ENCODE measurements at regions not wholly inside any gene's neighbourhood (a gene's known extent, or its start where the extent isn't known, plus 50 kb on each side); places are given as distances from the start of the nearest gene placed in this dataset.

DNA sequence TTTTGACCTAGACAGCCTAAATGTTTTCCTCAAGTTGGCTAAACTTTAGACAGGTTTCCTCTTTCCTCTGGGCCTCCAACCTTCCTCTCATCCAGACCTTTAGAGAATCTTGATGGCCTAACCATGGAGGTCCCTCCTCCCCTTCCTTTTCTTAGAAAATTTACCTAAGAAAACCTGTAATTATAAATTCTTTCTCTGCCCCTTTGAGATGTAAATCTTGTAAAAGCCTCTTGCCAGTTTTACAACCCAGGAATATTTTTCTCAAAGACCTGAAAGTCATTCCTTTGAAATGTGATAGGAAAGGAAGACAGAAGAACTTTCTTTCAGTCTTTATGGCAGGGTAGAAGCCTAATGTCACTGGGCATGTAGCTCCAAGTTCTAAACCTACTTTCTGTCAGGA is 1752.6 kb upstream of the C9orf72 start:
- CTCF ChIA-PET = no interaction called here
- TF ChIP-seq, protein P1, sequence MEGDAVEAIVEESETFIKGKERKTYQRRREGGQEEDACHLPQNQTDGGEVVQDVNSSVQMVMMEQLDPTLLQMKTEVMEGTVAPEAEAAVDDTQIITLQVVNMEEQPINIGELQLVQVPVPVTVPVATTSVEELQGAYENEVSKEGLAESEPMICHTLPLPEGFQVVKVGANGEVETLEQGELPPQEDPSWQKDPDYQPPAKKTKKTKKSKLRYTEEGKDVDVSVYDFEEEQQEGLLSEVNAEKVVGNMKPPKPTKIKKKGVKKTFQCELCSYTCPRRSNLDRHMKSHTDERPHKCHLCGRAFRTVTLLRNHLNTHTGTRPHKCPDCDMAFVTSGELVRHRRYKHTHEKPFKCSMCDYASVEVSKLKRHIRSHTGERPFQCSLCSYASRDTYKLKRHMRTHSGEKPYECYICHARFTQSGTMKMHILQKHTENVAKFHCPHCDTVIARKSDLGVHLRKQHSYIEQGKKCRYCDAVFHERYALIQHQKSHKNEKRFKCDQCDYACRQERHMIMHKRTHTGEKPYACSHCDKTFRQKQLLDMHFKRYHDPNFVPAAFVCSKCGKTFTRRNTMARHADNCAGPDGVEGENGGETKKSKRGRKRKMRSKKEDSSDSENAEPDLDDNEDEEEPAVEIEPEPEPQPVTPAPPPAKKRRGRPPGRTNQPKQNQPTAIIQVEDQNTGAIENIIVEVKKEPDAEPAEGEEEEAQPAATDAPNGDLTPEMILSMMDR (IDR thresholded peaks at IDR 0.05; ENCODE audit: control extremely low read depth, extremely low read depth, low read depth, missing control alignments) = no peak
- POLR2A ChIA-PET = no interaction called here
- DNase-seq (ENCODE audit: extremely low spot score) = no peak

DNA sequence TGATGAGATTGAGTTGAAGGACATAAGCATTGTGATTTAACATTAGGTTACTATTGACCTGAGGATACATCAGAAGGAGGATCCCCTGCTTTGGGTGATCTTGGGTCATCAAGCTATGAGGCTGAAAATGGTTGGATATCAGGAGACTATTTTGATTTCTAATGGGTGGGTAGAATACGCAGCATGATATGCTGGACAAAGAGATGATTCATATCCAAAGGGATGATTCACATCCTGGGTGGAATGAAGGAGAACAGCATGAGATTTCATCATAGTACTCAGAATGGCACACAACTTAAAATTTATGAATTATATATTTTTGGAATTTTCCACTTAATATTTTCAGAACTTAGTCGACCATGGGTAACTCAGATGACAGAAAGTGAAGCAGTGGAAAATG is 1759.5 kb upstream of the C9orf72 start:
- TF ChIP-seq, protein P1 (IDR thresholded peaks at IDR 0.05; ENCODE audit: control extremely low read depth, extremely low read depth, low read depth, missing control alignments) = no peak
- ChIA-PET POLR2A (no interaction called here), CTCF (interaction anchor here (0.7 to 1.2 kb wide), 2 partner anchors 16 to 28 kb away, joined by 3 read pairs; no protein-coding TSS in a partner anchor)
- no peak for DNase-seq (ENCODE audit: extremely low spot score)

DNA sequence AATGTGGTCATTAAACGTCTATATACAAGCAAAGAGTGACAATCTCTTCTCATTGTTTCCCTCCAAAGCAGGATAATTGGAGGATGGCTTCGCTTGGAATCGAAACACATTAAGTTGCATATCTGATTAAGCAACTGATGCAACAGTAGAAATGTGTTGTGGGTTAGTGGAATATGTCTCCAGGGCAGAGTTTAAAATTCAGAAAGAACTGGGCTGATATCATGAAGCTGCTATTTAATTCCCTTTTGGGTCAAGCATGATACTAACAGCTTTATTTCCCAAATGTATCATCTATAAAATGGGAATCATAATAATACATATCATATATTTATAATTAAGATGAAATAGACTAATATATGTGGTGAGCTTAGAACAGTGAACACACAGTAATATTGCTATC is 1763.0 kb upstream of the C9orf72 start:
- ChIA-PET CTCF (no interaction called here), POLR2A (no interaction called here)
- TF ChIP-seq, protein P1 (IDR thresholded peaks at IDR 0.05; ENCODE audit: control extremely low read depth, extremely low read depth, low read depth, missing control alignments) = no peak
- no peak for DNase-seq (ENCODE audit: extremely low spot score)

DNA sequence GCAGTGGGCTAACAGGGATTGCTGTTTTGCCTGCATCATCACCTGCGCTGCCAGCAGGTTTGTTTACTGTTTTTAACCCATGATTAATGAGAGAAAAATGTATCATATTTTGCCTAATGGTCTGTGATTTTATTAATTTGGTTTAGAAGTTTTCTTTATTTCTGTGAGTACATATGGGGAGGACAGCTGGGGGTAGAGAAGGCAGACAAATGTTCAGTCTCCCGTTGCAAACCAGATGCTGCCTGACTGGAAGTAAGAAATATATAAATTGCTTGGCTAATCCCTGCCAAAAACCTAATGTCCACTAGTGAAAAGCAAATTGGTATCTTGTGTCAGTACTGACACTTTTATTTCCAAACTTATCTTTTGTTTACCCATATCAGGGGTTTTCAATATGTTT is 1766.1 kb upstream of the C9orf72 start:
- no peak for DNase-seq (ENCODE audit: extremely low spot score)
- CTCF ChIA-PET = no interaction called here
- POLR2A ChIA-PET = no interaction called here
- TF ChIP-seq, protein P1 (IDR thresholded peaks at IDR 0.05; ENCODE audit: control extremely low read depth, extremely low read depth, low read depth, missing control alignments) = no peak

DNA sequence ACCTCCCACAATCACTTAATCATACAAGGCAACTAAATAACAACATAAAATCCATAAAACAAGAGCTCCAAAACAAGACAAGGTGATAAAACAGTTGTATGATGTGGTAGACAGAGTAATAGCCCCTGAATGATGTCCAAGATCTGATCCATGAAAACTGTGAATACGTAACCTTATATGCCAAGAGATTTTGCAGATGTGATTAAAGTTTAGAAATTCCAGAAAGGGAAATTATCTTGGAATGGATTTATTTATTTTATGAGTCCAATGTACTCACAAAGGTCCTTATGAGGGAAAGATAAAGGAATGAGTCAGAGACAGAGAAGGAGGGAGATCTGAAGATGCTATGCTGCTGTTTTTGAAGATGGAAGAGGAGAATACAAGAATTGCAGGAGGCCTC is 1775.7 kb upstream of the C9orf72 start:
- TF ChIP-seq, protein P1 (IDR thresholded peaks at IDR 0.05; ENCODE audit: control extremely low read depth, extremely low read depth, low read depth, missing control alignments) = no peak
- ChIA-PET CTCF (no interaction called here), POLR2A (no interaction called here)
- DNase-seq (ENCODE audit: extremely low spot score) = no peak

DNA sequence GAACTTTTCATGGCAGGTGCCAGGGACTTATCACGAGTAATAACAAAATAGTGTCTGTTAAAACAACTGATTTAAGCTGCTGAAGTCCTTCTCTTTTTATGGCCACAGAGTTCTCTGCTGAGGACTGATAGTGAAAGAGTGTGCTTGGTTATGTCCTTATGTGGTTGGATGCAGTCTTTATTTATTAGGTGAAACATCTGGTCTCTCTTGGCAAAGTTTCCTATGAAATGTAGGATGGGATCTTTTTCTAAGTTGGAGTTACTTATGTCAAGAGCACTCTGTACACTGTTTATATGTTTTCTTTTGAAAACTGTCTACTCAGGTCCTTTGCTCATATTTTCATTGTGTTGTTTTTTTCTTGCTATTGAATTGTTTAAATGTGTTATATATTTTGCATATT is 1816.1 kb upstream of the C9orf72 start:
- DNase-seq (ENCODE audit: extremely low spot score) = no peak
- POLR2A ChIA-PET = no interaction called here
- CTCF ChIA-PET = no interaction called here
- TF ChIP-seq, protein P1 (IDR thresholded peaks at IDR 0.05; ENCODE audit: control extremely low read depth, extremely low read depth, low read depth, missing control alignments) = no peak

DNA sequence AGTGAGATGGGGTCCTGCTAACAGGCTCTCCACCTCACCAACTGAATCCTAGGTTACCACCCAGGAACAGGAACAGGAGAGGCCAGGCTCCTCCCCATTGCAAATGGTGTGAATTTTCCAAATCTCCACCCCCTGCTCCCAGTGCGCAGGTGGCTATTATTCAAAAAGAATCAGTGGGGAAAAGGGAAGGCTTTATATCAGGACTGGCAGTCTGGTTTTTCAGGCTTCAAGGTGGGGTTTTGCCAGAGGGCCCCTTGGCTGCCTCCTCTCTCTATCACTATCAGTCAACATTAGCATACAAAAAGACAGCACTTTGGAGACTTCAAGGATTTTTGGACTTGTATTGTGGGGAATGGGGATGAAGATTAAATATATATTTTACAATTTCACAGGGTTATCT is 1817.6 kb upstream of the C9orf72 start:
- TF ChIP-seq, protein P1 (IDR thresholded peaks at IDR 0.05; ENCODE audit: control extremely low read depth, extremely low read depth, low read depth, missing control alignments) = no peak
- CTCF ChIA-PET = no interaction called here
- POLR2A ChIA-PET = no interaction called here
- DNase-seq (ENCODE audit: extremely low spot score) = no peak

Data from GM10248 (cell line).